Dermis blood vessel endothelial cell (primary cell): ENCODE measurements at regions not wholly inside any gene's neighbourhood (a gene's known extent, or its start where the extent isn't known, plus 50 kb on each side); places are given as distances from the start of the nearest gene placed in this dataset.
"Not testable (repeated sequence)": the region's sequence is repeated elsewhere in the genome, so short reads cannot be mapped to it uniquely, and the experiment has no call there.

Experiments
- DNase-seq: peaks from one replicate; pipeline ENCODE4 v3.0.0; 2010

DNA sequence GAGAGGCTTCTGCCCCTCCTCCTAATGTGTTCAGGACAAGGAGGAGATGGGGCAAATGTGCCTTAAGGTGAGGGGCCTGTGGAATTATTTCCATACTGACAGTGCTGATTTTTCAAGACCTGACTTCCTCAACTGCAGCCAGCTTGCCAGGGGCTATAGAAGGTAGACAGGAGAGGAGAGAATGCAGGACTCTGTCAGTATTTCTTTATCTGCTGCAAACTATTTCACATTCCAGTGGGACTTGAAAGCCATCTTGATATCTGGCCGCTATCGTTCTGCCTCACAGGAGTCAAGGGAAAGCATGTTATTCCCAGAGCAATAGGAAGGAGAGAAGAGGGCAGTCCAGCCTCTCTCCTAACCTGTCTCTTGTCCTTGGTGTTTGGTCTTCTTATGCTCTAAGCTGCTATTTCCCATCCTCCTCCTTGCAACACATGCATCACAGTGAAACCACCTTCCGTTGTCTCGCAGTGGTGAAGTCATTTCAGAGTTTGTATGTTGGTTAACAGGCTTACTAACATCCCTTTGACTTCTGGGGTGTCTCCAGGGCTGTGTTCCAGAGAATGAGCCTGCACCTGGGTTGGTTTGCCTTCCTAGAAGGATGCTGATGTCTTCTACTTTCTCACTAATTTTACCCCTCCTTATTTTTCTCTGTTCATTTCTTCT, 95.1 kb upstream of the MRPS22 start:
- no peak for DNase-seq

DNA sequence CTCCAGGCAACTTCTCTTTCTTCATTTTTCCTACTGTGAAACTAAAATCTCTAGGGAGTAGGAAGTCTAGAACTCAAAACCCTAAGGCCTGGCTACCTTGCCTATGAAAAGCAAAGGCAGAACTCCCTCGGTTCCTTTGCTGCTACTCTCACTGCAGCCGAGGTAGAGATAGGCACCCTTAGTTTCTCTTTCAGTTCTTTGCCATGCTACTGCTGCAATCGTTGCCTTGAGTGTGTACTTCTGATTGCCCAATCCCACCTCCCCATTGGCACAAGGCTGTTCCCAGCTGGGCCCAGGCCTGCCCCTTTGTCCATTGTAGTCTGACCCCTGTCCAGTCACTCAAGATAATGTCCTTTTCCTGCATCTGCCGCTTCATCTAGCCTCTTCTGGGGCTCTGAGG, 92.3 kb upstream of the MRPS22 start:
- no peak for DNase-seq

DNA sequence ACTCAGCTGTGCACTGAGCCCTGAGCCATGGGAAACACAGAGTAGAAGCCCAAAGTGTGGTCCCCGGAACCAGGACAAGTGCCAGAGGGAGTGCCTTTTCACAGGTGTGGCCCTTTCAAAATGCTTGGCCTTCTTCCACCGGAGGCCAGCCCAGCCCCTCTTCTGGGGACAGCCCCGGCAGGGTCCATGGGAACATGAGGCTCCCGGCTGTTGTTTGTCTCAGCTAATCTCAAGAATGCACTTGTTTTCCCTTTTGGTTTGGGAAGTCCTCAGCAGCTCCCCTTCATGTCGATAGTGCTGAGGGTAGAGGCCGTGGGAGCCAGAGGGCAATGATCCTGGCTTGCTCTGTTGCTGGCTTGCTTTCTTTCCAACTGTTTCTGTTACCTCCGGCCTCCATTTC, 91.1 kb upstream of the MRPS22 start:
- DNase-seq: no peak

DNA sequence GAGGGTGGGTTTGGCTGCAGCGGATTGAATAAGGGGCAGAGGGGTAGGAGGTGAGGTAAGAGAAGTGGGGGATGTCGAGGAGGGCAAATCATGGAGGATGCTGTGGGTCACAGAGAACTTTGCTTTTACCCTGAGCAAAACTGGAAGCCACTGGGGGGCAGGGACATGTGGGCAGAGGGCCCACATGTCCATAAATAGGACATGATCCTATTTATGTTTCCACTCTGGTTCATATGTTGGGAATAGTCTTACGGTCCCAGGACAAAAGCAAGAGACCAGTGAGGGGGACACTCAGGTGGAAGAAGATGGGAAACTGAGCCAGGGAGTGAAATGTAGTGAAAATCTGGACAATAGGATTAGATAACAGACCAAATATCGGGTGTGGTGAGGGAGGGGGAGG, 85.5 kb upstream of the MRPS22 start:
- no peak for DNase-seq

DNA sequence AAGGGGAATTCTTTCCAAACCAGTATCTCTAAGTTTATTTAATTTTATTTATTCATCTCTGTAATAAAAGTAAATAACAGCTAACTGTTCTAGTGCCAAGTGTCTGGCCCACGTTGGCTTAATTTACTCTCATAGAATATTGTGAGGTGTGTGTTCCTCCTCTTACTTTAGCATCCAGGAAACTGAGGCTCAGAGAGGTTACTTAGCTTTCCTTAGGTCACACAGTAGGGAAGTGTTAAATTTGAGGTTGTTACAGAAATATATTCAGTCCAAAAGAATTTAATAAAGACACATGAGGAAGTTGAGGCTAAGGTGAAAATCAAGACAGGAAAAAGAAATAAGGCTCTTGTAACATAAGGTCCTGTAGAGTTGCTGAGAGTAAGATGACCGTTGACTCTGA, 84.4 kb upstream of the MRPS22 start:
- no peak for DNase-seq

DNA sequence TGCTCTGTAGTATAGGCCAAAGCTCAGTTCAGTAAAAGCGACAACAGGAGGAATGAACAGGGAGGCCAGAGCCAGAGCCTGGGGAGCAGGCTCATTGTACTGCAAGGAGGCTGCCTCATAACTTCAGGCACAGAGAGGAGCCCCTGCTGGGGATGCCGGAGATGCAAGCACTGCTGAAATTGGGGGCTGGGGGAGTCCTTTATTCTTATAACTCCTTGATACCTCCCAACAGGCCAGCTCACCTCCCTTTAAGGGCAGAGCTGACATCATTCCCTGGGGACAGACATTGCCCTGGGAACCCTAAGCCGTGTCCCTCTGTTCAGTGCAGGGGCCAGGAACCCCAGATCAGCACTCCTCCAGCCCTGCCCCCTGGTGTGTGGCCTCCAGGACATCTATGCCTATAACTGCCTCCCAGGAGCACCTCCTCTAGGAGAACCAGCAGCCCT, 83.8 kb upstream of the MRPS22 start:
- no peak for DNase-seq

DNA sequence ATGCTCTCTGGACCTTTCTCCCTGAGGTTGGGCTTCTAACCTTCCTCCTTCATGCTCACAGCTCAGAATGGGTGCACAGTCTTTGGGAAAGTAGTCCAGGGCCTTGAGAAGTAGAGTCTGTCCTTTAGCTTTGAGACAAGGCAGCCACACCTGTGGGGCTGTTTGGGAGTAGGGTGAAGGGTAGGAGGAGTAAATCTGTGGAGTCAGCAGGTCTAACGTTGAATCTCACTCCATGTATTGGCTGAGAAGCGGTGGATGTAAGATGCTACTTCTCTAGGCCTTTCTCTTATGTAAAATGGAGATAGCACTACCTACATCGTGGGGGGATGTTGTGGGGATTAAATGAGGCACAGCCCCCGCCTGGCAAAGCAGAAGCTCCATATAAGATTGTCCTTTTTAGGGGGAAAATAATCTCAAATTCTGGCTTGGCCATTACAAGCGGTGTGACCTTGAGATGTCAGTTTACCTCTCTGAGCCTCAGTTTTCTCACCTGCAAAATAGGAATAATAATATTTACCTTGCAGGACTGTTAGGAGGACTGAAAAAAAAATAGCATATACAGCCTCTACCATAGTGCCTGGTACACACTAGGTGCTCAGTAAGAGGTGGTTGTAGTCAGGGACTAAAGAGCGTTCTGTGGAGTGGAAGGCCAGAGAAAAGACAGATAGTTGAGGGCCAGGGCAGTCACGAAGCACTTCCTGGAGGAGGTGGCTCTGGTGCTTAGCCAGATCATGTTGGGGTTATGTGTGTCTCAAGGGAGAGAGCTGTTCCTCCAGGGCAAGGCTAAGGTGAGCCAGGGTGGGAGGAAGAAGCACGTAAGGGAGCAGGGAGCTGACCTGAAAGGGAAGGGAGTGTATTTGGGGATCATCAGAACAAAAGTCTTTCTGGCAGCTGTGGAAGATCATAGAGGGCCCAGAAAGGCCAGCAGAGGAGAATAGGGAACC, 82.8 kb upstream of the MRPS22 start:
- DNase-seq: no peak

DNA sequence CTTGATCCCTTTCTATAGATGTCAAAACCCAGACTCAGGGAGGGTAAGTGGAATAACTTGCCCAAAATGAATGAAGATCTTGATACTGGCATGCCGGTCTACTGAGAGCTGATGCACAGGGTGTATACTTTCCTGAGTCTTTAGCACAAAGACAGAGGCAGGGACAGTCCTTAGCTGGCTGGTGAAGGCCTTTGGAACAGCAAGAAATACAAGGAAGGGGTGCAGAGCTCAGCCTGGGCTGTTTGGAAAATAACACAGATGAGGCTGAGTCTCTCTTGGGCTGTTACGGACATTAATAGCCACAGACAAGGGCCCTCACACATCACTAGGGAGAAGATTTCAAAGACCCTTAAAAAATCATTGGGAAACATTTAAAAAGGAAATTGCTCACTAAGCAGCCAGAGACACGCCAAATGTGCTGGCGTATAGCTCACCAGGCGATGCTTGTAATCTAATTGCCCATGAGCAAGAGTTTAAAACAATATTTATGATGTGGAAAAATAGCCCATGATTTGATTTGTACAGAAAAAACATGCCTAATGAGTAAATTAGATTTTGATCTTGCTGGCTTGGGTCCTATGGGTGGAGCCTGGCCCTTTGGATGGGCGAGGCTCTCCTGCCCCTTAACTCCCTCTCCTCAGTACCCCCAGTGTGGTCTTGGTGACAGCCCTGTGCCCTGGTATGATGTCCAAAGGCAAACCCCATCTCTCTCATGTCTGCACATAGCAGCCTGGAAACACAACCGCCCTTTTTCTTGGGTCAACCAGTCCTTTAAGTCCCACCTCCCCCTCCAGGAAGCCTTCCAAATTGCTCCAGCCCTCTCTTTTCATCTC, 81.8 kb upstream of the MRPS22 start:
- no peak for DNase-seq

DNA sequence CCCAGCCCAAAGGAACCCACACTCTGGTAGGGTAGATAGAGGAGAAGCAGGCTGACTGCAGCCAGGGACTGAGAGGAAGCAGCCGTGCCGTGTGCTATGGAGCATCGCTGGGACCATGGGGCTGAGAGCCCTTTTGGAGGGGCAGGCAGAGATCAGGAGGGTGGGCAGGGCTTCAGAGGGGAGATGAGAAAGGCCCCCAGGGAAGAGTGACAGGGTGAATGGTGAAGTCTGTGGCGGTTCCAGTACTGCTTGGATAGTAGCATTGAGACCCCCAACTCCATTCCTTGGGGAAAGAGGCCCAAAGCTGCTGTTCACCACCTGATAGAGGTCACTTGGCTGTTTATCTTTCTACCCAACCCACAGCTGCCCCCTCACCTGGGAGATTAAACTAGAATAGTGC, 80.0 kb upstream of the MRPS22 start:
- DNase-seq: no peak

DNA sequence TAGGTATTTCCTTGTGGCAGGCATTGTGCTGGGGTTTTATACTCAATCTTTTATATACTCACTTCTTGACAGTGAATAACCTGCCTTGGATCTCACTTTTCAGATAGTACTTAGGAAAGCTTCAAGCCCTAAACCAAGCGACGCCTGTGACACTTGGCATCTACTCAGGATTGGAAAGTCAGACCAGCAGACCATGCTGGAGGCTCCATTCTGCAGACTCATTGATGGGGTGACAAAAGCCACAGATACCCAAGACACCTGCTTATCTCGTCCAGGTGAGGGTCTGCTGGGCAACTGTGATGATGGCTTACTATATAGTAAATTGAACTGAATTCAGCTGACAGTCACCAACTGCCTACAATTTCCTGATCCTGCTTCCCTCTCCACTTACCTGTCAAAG, 79.4 kb upstream of the MRPS22 start:
- DNase-seq: no peak

DNA sequence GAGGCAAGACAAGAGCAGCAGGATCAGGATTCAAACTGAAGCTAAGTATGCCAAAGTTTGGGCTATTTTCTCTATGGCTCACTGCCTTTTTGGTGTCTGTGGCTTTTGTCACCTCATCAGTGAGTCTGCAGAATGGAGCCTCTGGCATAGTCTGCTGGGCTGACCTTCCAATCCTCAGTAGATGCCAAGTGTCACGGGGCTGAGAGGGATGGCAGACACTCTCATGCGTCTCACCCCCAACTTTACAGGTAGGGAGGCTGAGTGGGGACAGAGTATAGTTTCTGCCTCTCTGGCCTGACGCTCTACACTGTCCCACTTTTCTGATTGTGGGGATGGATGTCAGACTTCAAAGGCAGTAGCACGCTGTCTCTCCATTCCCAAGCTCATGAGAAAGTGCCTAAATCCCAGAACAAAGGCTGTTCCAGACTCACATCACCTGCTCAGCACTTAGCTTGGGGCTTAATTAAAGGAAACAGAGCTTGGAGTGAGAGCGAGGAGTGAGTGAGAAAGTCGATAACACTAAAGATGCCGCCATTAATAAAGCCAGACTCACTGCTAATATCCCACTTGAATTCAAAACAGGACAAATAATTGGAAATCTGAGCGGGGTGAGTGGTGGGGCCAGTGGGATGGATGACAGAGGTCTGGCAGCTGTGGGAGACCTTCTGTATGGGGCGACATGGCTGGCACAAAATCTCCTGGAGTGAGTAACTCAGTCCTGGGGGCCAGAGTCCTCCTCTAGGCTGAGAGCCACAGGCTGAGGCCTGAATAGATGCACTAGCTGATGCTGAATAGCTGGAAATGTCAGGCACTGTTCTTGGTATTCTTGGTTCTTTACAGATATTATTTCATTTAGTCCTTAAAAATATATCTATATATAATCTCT, 78.4 kb upstream of the MRPS22 start:
- no peak for DNase-seq

DNA sequence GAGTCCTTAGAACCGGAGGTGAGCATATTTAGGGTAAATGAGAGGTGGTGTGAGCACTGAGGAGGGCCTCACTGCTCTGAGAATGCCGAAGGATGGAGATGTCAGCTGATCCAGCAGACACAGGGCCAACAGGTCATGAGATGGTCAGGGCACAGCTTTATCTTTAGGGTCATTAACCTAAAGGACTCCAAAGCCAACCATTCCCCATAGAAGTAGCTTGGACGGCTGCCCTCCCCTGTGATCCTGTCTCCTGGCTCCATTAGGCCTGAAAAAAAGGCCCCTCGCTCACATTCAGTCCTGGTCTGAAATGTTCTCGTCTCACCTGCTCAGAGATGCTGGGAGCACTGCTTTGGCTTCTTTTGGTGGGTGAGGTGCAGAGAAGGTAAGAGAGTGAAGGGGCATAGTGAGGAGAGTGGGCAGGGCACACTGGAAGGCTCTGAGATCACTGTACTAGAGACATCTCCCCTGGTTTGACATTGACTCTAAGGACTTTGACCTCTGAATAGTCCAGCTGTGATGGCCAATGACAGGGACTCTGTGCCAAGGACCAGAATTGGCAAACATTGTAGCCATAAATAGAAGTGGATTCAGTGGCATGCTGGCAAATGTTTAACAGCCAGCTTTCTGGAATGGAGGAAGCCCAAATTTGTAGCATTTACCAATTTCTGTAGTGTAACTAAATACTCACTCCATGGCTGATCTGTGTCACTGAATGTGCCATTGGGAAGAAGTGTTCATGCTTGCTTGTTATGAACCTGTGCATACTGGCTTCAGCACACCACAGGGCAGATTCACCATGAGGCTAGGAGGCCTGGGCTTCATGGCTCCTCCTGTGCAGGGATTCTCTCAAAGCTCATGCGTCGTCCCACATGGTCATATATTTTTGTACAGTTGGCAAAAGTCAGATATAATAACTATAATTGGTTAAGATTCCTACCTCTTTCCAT, 76.2 kb upstream of the MRPS22 start:
- DNase-seq: no peak

DNA sequence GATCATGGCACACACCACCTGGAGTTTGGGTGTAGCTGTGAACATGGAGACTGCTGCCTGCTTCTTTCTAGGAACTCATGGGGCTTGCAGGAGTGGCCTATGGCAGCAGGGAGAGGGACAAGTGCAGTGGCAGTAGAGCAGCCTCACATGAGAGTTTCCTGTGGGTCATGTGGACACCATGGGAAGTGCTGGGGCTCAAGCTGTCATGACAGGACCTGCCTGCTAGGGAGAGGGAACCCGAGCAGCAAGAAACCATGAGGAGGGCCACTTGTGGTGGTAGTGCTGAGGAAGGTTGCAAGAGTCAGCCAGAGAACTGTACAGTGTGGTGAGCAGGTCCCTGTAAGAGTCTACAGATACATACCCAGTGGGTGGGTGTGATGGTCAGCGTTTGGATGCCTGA, 73.8 kb upstream of the MRPS22 start:
- DNase-seq: no peak

DNA sequence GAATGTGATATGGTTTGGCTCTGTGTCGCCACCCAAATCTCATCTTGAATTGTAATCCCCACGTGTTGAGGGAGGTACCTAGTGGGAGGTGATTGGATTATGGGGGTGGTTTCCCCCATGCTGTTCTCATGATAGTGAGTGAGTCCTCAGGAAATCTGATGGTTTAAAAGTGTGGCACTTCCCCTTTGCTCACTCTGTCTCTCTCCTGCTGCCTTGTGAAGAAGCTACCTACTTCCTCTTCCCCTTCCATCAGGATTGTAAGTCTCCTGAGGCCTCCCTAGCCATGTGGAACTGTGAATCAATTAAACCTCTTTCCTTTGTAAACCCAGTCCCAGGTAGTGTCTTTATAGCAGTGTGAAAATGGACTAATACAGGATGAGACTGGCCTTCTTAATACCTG, 73.2 kb upstream of the MRPS22 start:
- not testable (repeated sequence) for DNase-seq

DNA sequence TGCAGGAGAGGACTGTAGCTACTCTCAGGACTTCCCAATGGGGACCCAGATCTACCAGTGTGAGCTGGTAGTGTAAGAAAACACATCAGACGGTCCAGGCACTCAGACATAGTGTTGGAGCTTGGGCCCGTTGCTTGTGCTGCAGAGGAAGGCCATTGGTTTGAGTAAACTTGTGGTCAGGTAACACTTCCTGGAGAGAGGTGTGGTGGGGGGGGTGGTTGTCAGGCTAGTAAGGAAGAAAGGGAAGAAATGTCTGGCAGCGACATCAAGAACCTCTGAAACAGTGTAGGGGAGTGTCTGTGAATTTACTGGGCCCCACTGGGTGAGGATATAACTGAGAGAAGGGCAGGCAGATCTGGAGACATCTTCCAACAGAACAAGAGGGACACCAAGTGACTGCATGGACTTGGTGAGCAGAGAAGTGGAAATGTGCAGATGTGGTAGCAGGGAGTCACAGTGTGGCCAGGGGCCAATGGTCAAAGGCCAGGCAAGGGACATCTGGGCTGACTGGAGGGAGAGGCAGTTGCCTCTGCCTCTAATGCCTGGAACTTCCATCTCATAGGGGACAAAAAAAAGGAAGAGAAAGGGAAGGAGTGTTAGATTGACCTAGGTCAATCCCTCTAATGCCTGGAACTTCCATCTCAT, 63.7 kb upstream of the MRPS22 start:
- DNase-seq: no peak

DNA sequence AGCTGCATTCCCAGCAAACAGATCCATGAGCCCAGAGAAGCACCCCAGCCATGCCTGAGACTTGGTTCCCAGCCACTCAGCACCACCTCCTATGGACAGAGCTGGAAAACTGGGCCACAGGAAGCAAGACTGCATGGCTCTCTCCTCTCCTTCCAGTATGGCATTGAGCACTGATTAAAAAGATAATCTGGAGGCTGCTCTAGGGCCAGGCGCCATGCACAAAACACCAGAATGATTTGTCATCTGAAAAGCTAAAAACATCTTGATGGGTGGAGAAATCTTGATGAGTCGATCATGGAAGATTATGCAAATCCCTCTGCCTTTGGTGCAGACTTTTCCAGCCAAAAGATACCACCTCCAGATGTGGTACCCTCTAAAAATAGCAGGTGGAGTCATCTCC, 62.7 kb upstream of the MRPS22 start:
- no peak for DNase-seq

DNA sequence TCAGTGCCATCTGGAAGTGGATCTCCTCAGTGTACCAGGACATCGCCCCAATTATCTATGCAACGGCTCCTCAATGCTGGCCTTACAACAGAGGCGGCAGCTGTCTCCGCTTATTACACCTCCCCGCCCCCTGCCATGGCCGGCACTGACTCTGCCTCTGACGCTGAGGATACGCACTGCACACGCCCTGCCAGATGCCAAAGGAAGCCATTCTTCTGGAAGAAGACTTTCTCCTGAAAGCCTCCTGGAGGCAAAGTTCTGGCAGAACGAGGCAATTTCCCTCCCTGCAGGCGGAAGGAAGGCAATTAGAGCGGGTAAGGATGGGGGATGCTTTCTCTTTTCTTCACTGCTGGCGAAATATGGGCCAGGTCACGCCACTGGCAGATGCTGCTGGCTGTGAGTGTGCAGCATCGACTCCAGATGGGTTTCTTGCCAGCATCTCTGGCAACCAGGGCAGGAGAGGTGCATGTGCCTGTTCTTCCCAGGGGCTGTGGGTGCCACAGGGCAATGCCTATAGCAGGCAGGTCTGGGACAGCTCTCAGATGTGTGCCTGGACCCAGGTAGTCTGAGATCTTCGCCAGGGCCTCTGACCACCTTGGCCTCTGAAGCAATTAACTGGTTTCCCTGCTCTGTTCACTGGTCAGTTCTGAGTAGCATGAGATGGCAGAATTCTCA, 62.2 kb upstream of the MRPS22 start:
- DNase-seq: no peak

DNA sequence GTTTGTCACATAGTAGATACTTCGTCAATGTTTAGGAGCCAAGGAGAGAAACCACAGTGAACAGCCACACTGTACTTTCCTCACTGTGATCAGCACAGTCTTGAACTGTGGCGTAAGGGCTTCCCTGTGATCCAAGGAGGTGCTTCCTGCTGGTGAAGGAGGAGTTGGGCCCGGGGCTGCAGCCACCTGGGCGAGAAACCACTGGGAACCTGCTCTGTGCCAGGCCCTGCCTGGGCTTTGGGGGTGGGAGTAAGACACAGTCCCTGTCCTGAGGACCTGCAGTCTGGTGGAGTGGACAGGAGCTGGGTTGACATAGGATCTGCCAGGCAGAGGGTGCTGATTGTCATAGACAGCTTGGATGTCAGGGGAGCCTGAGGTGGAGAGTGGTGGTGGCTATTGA, 60.5 kb upstream of the MRPS22 start:
- DNase-seq: no peak

DNA sequence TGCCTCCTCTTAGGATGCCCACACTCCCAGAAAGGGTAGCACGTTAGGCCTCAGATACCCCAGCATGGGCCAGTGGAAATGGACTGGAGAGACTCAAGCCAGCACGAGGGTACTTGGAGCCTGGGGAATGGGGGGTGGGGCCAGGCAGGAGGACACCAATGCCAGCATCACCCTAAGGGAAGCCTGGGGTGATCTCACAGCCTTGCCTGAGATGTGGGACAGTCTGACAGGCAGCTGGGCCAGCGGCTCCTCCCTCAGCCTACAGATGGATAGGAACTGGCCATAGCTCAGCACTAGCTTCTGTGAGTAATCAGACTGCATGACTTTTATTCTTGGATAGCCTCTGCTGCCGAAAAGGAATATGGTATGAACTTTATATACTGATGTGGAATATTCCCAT, 59.6 kb upstream of the MRPS22 start:
- DNase-seq: no peak

DNA sequence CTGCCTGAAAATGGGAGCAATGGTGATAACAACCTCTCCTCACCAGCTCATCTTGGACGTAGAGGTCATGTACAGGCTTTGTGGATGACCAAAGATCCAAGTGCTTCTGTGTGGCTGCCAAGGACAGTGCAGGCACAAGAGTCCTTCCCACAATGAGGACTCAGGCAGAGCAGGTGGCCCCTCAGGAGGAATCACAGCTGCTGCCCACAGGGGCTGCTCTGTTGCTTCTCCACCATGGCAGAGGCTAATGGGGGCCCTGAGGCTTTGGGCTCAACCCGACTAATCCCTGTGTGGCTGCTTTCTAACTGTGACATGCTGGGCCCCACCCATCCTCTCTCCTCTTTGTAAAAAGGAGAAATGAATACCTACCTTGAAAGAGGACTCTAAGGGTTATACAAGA, 58.1 kb upstream of the MRPS22 start:
- no peak for DNase-seq
